HCT116 (cell line): ENCODE measurements at regions not wholly inside any gene's neighbourhood (a gene's known extent, or its start where the extent isn't known, plus 50 kb on each side); places are given as distances from the start of the nearest gene placed in this dataset.

Source experiments
- ATAC-seq: fragments of 200-7000 bp; cut with Tn5 transposase; 2 replicates; pipeline ENCODE4 v1.9.1; 2020; ENCODE audit warnings: mild to moderate bottlenecking, moderate library complexity
- BruUV-seq: library from RNA; stranded (reverse); fragments of 400-500 nt; replicated peaks from 2 replicates; lab custom pipeline; 2021; lab: Mats Ljungman, UMichigan
- CTCF ChIA-PET: fragments of 300-600 bp; sonication (Branson Sonifier 250); formaldehyde crosslinking; loops from one replicate; lab custom pipeline; 2021; ENCODE audit warnings: antibody characterized with exemption; lab: Charles Lee
- POLR2A ChIA-PET: fragments of 300-600, 350-600 bp; sonication (Branson Sonifier 250); formaldehyde crosslinking; loops from one replicate; lab custom pipeline; 2021; ENCODE audit warnings: antibody characterized with exemption; lab: Charles Lee
- RAD21 ChIA-PET, 2 experiments: fragments of 300-600 bp; sonication (Branson Sonifier 250); formaldehyde crosslinking; loops; one replicate each; lab custom pipeline; 2023; ENCODE audit warnings: low total read pairs in 2 of 2; ENCODE audit not compliant: uncharacterized antibody in 2 of 2, unreplicated experiment in 2 of 2, low non-redundant PET in 1 of 2; lab: Charles Lee
- DNase-seq: peaks from one replicate; pipeline ENCODE4 v3.0.0-alpha.2; 2010; ENCODE audit warnings: low read depth, low spot score
- H2AFZ ChIP-seq: fragments of 200-600 bp; shearing (Covaris generic), sonication (generic); 2 replicates; pipeline ENCODE4 v1.6.1; 2017; ENCODE audit warnings: low read depth, mixed run types, mixed read lengths, antibody characterized with exemption, low read length; ENCODE audit not compliant: poor library complexity, severe bottlenecking
- H3K27ac ChIP-seq: 2 replicates; pipeline ENCODE4 v1.5.1; 2012; ENCODE audit warnings: low read depth, low read length
- H3K27me3 ChIP-seq: fragments of 200-600 bp; sonication (generic); 2 replicates; pipeline ENCODE4 v1.6.1; 2016; ENCODE audit warnings: mixed run types, low read length, mixed read lengths; ENCODE audit not compliant: insufficient read depth
- H3K36me3 ChIP-seq, 2 experiments: fragments of 200-500 bp in 1 of 2; fragments of 200-600 bp in 1 of 2; sonication (Bioruptor generic) in 1 of 2; sonication (generic) in 1 of 2; 2 replicates each; pipeline versions ENCODE4 v1.5.1 to v1.6.1; 2014 to 2016; ENCODE audit warnings: low read length in 2 of 2, inconsistent platforms in 1 of 2, mixed read lengths in 1 of 2, mixed run types in 1 of 2; ENCODE audit not compliant: insufficient read depth in 2 of 2, control insufficient read depth in 1 of 2
- H3K4me1 ChIP-seq, 2 experiments: fragments of 200-600 bp in 1 of 2; sonication (generic) in 1 of 2; 2 replicates each; pipeline versions ENCODE4 v1.5.1 to v1.6.1; 2012 to 2017; ENCODE audit warnings: low read length in 2 of 2, inconsistent platforms in 1 of 2, mild to moderate bottlenecking in 1 of 2, mixed read lengths in 1 of 2, mixed run types in 1 of 2, moderate library complexity in 1 of 2; ENCODE audit not compliant: insufficient read depth in 2 of 2, control insufficient read depth in 1 of 2
- H3K4me2 ChIP-seq: fragments of 200-600 bp; sonication (generic); 2 replicates; pipeline ENCODE4 v1.6.1; 2017; ENCODE audit warnings: mixed run types, low read length, mixed read lengths
- H3K4me3 ChIP-seq, 2 experiments: fragments of 200-600 bp in 1 of 2; sonication (generic) in 1 of 2; replicated peaks in 1 of 2; 2 replicates each; pipeline ENCODE4 v1.5.1; 2011 to 2016; ENCODE audit warnings: low read length in 2 of 2, control low read depth in 1 of 2, low read depth in 1 of 2, mild to moderate bottlenecking in 1 of 2, mixed read lengths in 1 of 2, mixed run types in 1 of 2
- H3K79me2 ChIP-seq: fragments of 200-600 bp; sonication (generic); 2 replicates; pipeline ENCODE4 v1.6.1; 2017; ENCODE audit warnings: mild to moderate bottlenecking, mixed run types, low read length, moderate library complexity, mixed read lengths; ENCODE audit not compliant: insufficient read depth
- H3K9ac ChIP-seq: fragments of 200-600 bp; sonication (generic); 2 replicates; pipeline ENCODE4 v1.6.1; 2016; ENCODE audit warnings: low read length, mixed read lengths
- H3K9me2 ChIP-seq: fragments of 200-600 bp; sonication (generic), shearing (Covaris generic); 2 replicates; pipeline ENCODE4 v1.6.1; 2017; ENCODE audit warnings: mixed run types, mild to moderate bottlenecking, moderate library complexity; ENCODE audit not compliant: insufficient read depth
- H3K9me3 ChIP-seq, 2 experiments: fragments of 200-500 bp in 1 of 2; fragments of 200-600 bp in 1 of 2; sonication (Bioruptor generic) in 1 of 2; sonication (generic) in 1 of 2; 2 replicates each; pipeline ENCODE4 v1.6.1; 2014 to 2017; ENCODE audit warnings: low read length in 2 of 2, mixed read lengths in 2 of 2, inconsistent platforms in 1 of 2, low read depth in 1 of 2, mild to moderate bottlenecking in 1 of 2, mixed run types in 1 of 2, moderate library complexity in 1 of 2; ENCODE audit not compliant: control insufficient read depth in 1 of 2, insufficient read depth in 1 of 2
- H4K20me1 ChIP-seq: fragments of 200-600 bp; sonication (generic), shearing (Covaris generic); 2 replicates; pipeline ENCODE4 v1.6.1; 2017; ENCODE audit warnings: mixed run types, mild to moderate bottlenecking, moderate library complexity; ENCODE audit not compliant: insufficient read depth
- CBX3 ChIP-seq: IDR thresholded peaks from 2 replicates; pipeline ENCODE4 v1.6.1; 2012; ENCODE audit warnings: low read depth
- CEBPB ChIP-seq: IDR thresholded peaks from 2 replicates; pipeline ENCODE4 v1.6.1; 2012; ENCODE audit warnings: low read depth
- EGR1 ChIP-seq: IDR thresholded peaks from 2 replicates; pipeline ENCODE4 v1.6.1; 2012; ENCODE audit warnings: low read depth
- ELF1 ChIP-seq: IDR thresholded peaks from 2 replicates; pipeline ENCODE4 v1.6.1; 2012; ENCODE audit warnings: low read depth, borderline replicate concordance
- EZH2 ChIP-seq: fragments of 200-600 bp; sonication (generic); IDR thresholded peaks from 2 replicates; pipeline ENCODE4 v1.6.1; 2017; ENCODE audit warnings: antibody characterized with exemption, mixed run types
- EZH2phosphoT487 ChIP-seq: fragments of 200-600 bp; IDR thresholded peaks from 2 replicates; pipeline ENCODE4 v1.6.1; 2018; ENCODE audit warnings: antibody characterized with exemption, borderline replicate concordance
- JUND ChIP-seq: IDR thresholded peaks from 2 replicates; pipeline ENCODE4 v1.6.1; 2012
- POLR2AphosphoS5 ChIP-seq: IDR thresholded peaks from 2 replicates; pipeline ENCODE4 v1.6.1; 2011; ENCODE audit warnings: mild to moderate bottlenecking, low read depth, low read length, moderate library complexity
- SIN3A ChIP-seq: IDR thresholded peaks from 2 replicates; pipeline ENCODE4 v1.6.1; 2012; ENCODE audit warnings: low read depth
- SP1 ChIP-seq: IDR thresholded peaks from 2 replicates; pipeline ENCODE4 v1.6.1; 2012; ENCODE audit warnings: low read depth
- SRF ChIP-seq: IDR thresholded peaks from 2 replicates; pipeline ENCODE4 v1.6.1; 2012; ENCODE audit warnings: low read depth
- TCF7L2 ChIP-seq: IDR thresholded peaks from 2 replicates; pipeline ENCODE4 v1.7.0; 2011; ENCODE audit warnings: borderline replicate concordance, inconsistent platforms; ENCODE audit not compliant: insufficient read depth, insufficient read length; ENCODE audit errors: extremely low read depth
- ZFX ChIP-seq: fragments of 450-650 bp; IDR thresholded peaks from 2 replicates; pipeline ENCODE4 v1.6.1; 2017
- intact Hi-C: fragments of 100-400 bp; cut with micrococcal nuclease; formaldehyde crosslinking; loops from 2 replicates; pipeline ENCODE4 v1.10.0; 2022
- TF ChIP-seq, protein P1 (sequence below): IDR thresholded peaks from 2 replicates; pipeline ENCODE4 v1.6.1; 2012

DNA sequence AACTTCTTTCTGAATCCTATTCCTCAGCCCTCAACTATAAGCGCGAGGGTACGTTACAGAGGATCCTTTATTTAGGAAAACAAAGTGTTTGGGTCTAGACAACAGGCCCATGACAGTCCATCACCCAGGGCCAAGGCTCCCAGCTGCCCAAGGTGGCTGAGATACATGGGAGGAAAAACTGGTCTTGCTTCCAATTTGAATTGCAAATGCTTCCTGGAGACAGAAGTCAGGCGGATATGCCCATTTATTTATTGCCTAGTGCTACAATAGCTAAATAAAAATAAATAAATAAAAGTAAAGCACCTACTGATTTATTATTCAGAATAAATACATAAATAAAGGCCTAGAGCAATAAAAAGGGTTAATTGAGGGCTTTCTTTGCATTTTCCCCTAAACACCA lies 248.7 kb downstream of the DHX15 start:
- H3K36me3 ChIP-seq: no peaks in the 10 kb centered on the region
- no peak for TF ChIP-seq CBX3
- TF ChIP-seq, all 23 proteins: peak for 0
- intact Hi-C loops: no loop called here
- no peaks in the 10 kb centered on the region for H3K4me1 ChIP-seq
- H3K27me3 ChIP-seq: no peaks in the 10 kb centered on the region
- CTCF ChIA-PET: no interaction called here
- H3K79me2 ChIP-seq: no peaks in the 10 kb centered on the region
- no peaks in the 10 kb centered on the region for H3K9me3 ChIP-seq
- H3K4me2 ChIP-seq: no peak overlapping the region
- RAD21 ChIA-PET: no interaction called here
- H3K9ac ChIP-seq: no peak overlapping the region
- H3K27ac ChIP-seq: no peak overlapping the region
- no TSS peak for BruUV-seq
- no peak overlapping the region for H2AFZ ChIP-seq
- no peak overlapping the region for H3K4me3 ChIP-seq
- no peaks in the 10 kb centered on the region for H3K9me2 ChIP-seq
- DNase-seq: no peak
- H4K20me1 ChIP-seq: no peaks in the 10 kb centered on the region
- ATAC-seq: no peak
- POLR2A ChIA-PET: no interaction called here

DNA sequence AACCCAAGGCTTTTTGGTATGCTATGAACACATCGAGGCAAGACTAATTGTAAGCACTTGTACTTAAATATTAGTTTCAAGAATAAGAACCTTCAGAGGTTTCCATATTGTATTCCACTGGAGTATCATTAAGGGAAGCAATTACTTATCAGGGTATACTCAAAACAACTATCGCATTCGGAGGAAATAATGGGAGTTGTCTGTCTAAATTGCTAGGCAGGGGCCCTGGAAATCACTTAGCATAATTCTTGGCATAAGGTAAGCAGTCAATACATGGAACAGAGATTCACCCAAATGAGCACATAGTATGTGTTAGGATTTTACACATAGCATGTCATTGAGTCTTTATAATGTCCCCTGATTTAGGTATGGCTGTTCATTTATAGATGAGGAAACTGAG lies 249.4 kb downstream of the DHX15 start:
- TF ChIP-seq SP1: no peak
- no peak for TF ChIP-seq ELF1
- TF ChIP-seq EZH2phosphoT487: no peak
- TF ChIP-seq EGR1: no peak
- no peak for TF ChIP-seq EZH2
- no peak for TF ChIP-seq CEBPB
- no peak for TF ChIP-seq TCF7L2
- no peak for TF ChIP-seq JUND
- no peak for TF ChIP-seq POLR2AphosphoS5
- no peak for TF ChIP-seq ZFX
- TF ChIP-seq, protein P1, sequence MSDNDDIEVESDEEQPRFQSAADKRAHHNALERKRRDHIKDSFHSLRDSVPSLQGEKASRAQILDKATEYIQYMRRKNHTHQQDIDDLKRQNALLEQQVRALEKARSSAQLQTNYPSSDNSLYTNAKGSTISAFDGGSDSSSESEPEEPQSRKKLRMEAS: no peak
- no peak for TF ChIP-seq SRF
- no peak for TF ChIP-seq SIN3A
- no peak overlapping the region for H3K4me2 ChIP-seq
- H3K79me2 ChIP-seq: no peaks in the 10 kb centered on the region
- intact Hi-C loops: no loop called here
- DNase-seq (no peak), ATAC-seq (no peak)
- no peak overlapping the region for H3K9ac ChIP-seq
- ChIA-PET CTCF (no interaction called here), RAD21 (no interaction called here), POLR2A (no interaction called here)
- H3K27ac ChIP-seq: no peak overlapping the region
- H3K9me3 ChIP-seq: no peaks in the 10 kb centered on the region
- H3K9me2 ChIP-seq: no peaks in the 10 kb centered on the region
- no TSS peak for BruUV-seq
- H3K4me3 ChIP-seq: no peak overlapping the region
- H2AFZ ChIP-seq: no peak overlapping the region
- no peaks in the 10 kb centered on the region for H4K20me1 ChIP-seq
- no peaks in the 10 kb centered on the region for H3K4me1 ChIP-seq
- no peaks in the 10 kb centered on the region for H3K27me3 ChIP-seq
- H3K36me3 ChIP-seq: no peaks in the 10 kb centered on the region
